Cardiac fibroblast (primary cell): ENCODE measurements at regions not wholly inside any gene's neighbourhood (a gene's known extent, or its start where the extent isn't known, plus 50 kb on each side); places are given as distances from the start of the nearest gene placed in this dataset.

ENCODE experiments used
- DNase-seq, 2 donors: peaks; one replicate each; pipeline versions ENCODE4 v3.0.0 to v3.0.0-alpha.2; 2010; ENCODE audit warnings: low read depth in 2 of 2
- H3K4me3 ChIP-seq, 2 donors: replicated peaks in 1 of 2; 1 replicate in 1 of 2; 2 replicates in 1 of 2; pipeline ENCODE4 v1.5.1; 2011; ENCODE audit warnings: low read depth in 2 of 2, low read length in 2 of 2, mild to moderate bottlenecking in 2 of 2, moderate library complexity in 1 of 2
- CTCF ChIP-seq: IDR thresholded peaks from one replicate; pipeline ENCODE4 v1.5.1; 2011; ENCODE audit warnings: low read depth, mild to moderate bottlenecking, low read length, inconsistent platforms

DNA sequence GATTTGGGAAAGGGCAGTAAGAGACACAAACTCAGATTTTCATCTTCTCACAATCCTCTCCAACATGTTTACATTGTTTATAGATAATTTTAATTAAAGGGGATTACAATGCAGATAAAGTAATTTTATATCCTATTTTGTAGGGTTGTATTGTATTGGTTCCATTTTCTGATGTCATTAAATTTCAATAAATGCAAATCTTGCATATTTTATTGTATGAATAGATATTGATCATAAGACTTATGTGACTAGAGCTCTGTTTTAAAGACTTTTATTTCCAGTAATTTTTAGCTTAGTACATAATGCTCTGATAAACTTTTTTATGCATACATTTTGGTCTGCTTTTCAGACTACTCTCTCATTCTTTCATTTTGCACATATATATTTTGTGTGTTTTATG, 819.6 kb downstream of the TSN start:
- no peak for DNase-seq
- H3K4me3 ChIP-seq, result no peak overlapping the region
- TF ChIP-seq CTCF, result no peak

- no peak for DNase-seq
- no peak overlapping the region for H3K4me3 ChIP-seq
- TF ChIP-seq CTCF, result no peak
These were observed 827.9 kb downstream of the TSN start for GRCh38 chr2:122583159-122583917.

DNA sequence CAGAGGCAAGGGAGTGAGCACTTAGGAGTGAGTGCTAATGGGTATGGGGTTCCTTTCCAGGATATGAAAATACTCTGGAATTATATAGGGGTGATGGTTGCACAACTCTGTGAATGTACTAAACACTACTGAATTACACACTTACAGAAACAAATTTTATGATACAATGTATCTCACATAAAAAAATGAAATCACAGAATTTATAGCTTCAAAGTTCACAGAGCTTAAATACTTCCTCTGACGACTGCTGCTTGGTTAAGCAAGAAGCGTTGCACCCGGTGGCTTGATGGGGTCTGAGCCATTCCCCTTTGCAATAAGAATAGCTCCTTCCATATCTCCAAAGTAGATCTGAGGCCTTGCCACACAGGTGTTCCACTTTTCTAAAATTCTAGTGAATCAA, 835.1 kb downstream of the TSN start:
- H3K4me3 ChIP-seq, result no peak overlapping the region
- no peak for TF ChIP-seq CTCF
- no peak for DNase-seq

GRCh38 chr2:122595065-122595464, 839.6 kb downstream of the TSN start:
- no peak for TF ChIP-seq CTCF

DNA sequence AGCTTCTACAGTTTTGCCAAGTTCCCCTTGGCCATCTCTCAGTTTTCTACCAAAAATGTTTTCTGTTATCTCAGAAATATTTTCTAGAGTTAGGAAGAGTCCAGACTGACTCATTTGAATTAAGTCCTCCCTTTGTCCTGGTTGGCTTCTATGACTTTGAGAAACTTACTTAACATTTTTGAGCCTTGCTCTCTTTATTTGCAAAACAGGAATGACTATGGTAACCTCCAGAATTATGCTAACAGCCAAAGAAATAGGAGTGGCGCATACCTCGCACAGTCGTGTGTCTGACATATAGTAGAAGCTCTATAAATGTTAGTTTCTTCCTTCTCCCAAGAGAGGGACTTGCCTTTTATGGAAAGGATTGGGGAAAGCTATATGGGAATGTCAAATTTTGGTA, 841.1 kb downstream of the TSN start:
- TF ChIP-seq CTCF, result no peak
- H3K4me3 ChIP-seq, result no peak overlapping the region
- DNase-seq, result peak in 1 of 2 donors; percentile 68

More at GRCh38 chr2:122595065-122595464, 839.6 kb downstream of the TSN start:
- no peak for DNase-seq
- no peak overlapping the region for H3K4me3 ChIP-seq

DNA sequence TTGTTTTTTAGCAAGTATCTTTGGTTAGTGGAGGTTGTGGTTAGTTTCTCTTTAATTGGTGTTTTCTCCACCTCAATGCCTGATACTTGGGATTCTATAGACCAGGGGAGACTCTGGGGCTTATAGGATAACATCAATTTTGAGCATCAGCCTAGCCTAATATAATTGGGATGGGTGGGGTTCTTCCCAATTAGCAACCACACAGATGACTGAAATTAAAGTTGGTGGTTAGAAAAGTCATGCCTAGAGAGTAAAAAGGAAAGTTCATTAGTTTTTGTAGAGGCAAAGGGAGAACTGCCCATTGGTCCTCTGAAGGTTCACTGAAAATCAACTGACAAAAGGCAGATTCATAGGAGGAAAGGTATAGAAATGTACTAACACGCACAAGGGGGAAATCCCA, 843.3 kb downstream of the TSN start:
- TF ChIP-seq CTCF, result no peak
- no peak for DNase-seq
- no peak overlapping the region for H3K4me3 ChIP-seq
